ENCODE measurements at regions not wholly inside any gene's neighbourhood (a gene's known extent, or its start where the extent isn't known, plus 50 kb on each side); places are given as distances from the start of the nearest gene placed in this dataset.

- Histone ChIP-seq H3K27ac (ENCODE audit: low read length) (no peak overlapping the region), H3K9me2 (replicated peaks; ENCODE audit: insufficient read depth, low read length) (no peaks in the 10 kb centered on the region), H3K27me3 (replicated peaks; ENCODE audit: insufficient read depth, low read length) (peaks cover 53% of the 10 kb centered on the region), H3K36me3 (replicated peaks; ENCODE audit: insufficient read depth, low read length) (no peaks in the 10 kb centered on the region), H3K4me3 (ENCODE audit: low read length) (no peak overlapping the region), H3K79me2 (ENCODE audit: low read length) (no peaks in the 10 kb centered on the region), H3K4me1 (ENCODE audit: low read length) (no peaks in the 10 kb centered on the region), H3F3A (ENCODE audit: insufficient read depth, low read length) (no peaks in the 10 kb centered on the region), H3K9me3 (replicated peaks; ENCODE audit: insufficient read depth, low read length) (no peaks in the 10 kb centered on the region), H4K20me1 (ENCODE audit: insufficient read depth, low read length) (no peaks in the 10 kb centered on the region), H3K4me2 (ENCODE audit: low read depth, low read length) (no peak overlapping the region), H2AFZ (ENCODE audit: low read length) (no peak overlapping the region), H3K9ac (ENCODE audit: low read length) (no peak overlapping the region)
- DNase-seq = no peak
- TF ChIP-seq, protein P1, sequence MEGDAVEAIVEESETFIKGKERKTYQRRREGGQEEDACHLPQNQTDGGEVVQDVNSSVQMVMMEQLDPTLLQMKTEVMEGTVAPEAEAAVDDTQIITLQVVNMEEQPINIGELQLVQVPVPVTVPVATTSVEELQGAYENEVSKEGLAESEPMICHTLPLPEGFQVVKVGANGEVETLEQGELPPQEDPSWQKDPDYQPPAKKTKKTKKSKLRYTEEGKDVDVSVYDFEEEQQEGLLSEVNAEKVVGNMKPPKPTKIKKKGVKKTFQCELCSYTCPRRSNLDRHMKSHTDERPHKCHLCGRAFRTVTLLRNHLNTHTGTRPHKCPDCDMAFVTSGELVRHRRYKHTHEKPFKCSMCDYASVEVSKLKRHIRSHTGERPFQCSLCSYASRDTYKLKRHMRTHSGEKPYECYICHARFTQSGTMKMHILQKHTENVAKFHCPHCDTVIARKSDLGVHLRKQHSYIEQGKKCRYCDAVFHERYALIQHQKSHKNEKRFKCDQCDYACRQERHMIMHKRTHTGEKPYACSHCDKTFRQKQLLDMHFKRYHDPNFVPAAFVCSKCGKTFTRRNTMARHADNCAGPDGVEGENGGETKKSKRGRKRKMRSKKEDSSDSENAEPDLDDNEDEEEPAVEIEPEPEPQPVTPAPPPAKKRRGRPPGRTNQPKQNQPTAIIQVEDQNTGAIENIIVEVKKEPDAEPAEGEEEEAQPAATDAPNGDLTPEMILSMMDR (IDR thresholded peaks at IDR 0.05; ENCODE audit: low read length) = no peak
- no peak for TF ChIP-seq EZH2phosphoT487 (IDR thresholded peaks at IDR 0.05; ENCODE audit: low read length)
- TF ChIP-seq EZH2 (optimal IDR thresholded peaks at IDR 0.05; ENCODE audit: low read depth, low read length) = no peak
These were observed 79.5 kb upstream of the RPL38 start for GRCh38 chr17:74123866-74124444.

DNA sequence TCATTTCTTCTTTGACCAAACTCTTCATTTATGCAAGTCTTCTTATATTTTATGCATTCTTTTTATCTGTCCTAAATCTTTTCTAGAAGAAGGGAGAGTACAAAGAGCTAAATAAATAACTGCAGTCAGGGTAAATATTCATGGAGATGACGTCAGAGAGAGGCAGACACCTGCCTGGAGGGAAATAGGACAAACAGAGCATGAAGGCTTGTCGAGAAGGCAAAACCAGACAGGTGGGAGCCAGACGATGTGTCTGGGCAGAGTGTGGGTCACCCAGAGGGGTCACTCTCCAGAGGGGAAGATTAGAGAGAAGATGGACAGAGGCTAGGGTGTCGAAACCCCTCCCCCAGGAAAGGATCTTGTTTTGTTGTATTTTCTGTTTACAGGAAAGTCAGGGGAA, 78.3 kb upstream of the RPL38 start:
- Histone ChIP-seq H3K79me2 (ENCODE audit: low read length) (no peaks in the 10 kb centered on the region), H2AFZ (ENCODE audit: low read length) (no peak overlapping the region), H3K9me2 (replicated peaks; ENCODE audit: insufficient read depth, low read length) (no peaks in the 10 kb centered on the region), H3K36me3 (replicated peaks; ENCODE audit: insufficient read depth, low read length) (no peaks in the 10 kb centered on the region), H3K4me1 (ENCODE audit: low read length) (no peaks in the 10 kb centered on the region), H3F3A (ENCODE audit: insufficient read depth, low read length) (no peaks in the 10 kb centered on the region), H3K27me3 (replicated peaks; ENCODE audit: insufficient read depth, low read length) (peaks cover 52% of the 10 kb centered on the region), H3K9me3 (replicated peaks; ENCODE audit: insufficient read depth, low read length) (no peaks in the 10 kb centered on the region), H4K20me1 (ENCODE audit: insufficient read depth, low read length) (no peaks in the 10 kb centered on the region), H3K9ac (ENCODE audit: low read length) (no peak overlapping the region), H3K4me3 (ENCODE audit: low read length) (no peak overlapping the region), H3K4me2 (ENCODE audit: low read depth, low read length) (no peak overlapping the region), H3K27ac (ENCODE audit: low read length) (no peak overlapping the region)
- no peak for TF ChIP-seq EZH2 (optimal IDR thresholded peaks at IDR 0.05; ENCODE audit: low read depth, low read length)
- no peak for TF ChIP-seq EZH2phosphoT487 (IDR thresholded peaks at IDR 0.05; ENCODE audit: low read length)
- TF ChIP-seq, protein P1 (IDR thresholded peaks at IDR 0.05; ENCODE audit: low read length) = no peak
- no peak for DNase-seq

DNA sequence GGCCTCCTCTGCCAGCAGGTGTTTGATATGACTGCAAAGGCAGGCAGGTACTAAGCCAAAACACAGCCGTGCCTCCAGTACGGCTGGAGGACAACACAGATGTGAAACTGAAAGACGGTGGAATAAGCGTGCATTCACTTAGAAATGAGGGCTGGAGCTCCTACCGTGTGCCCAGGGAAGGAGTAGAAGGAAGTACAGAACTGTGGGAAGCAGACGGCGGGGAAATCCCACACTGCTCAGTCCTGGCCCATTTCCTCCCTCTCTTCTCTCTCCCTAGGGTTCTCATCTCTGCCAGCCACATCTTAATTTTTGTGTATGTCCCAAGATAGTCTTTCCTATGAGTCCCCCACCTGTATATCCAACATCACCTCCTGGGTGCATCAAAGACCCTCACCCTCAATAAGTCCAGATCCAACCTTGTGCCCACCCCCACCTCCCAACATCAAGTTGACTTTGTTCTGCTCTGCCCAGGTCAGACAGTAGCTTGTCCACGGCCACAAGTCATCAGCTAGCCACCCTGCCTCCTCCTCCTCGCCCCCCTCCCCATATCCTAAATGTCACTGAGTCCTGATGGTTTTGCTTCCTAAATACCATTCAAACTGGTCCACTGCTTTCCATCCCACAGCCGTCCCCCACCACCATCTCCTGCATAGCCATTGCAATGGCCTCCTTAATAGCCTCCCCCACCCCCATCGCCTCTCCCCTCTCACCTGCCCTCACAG, 77.1 kb upstream of the RPL38 start:
- Histone ChIP-seq H3K36me3 (replicated peaks; ENCODE audit: insufficient read depth, low read length) (no peaks in the 10 kb centered on the region), H3K27me3 (replicated peaks; ENCODE audit: insufficient read depth, low read length) (peaks cover 56% of the 10 kb centered on the region), H3K27ac (ENCODE audit: low read length) (no peak overlapping the region), H3K4me3 (ENCODE audit: low read length) (no peak overlapping the region), H3K4me1 (ENCODE audit: low read length) (no peaks in the 10 kb centered on the region), H2AFZ (ENCODE audit: low read length) (no peak overlapping the region), H3K79me2 (ENCODE audit: low read length) (no peaks in the 10 kb centered on the region), H3K9me3 (replicated peaks; ENCODE audit: insufficient read depth, low read length) (no peaks in the 10 kb centered on the region), H3K9ac (ENCODE audit: low read length) (no peak overlapping the region), H3K4me2 (ENCODE audit: low read depth, low read length) (peak overlapping the region; percentile 21; the same call in 1 of the 2 replicates), H3F3A (ENCODE audit: insufficient read depth, low read length) (no peaks in the 10 kb centered on the region), H4K20me1 (ENCODE audit: insufficient read depth, low read length) (no peaks in the 10 kb centered on the region), H3K9me2 (replicated peaks; ENCODE audit: insufficient read depth, low read length) (no peaks in the 10 kb centered on the region)
- no peak for DNase-seq
- TF ChIP-seq, protein P1 (IDR thresholded peaks at IDR 0.05; ENCODE audit: low read length) = no peak
- TF ChIP-seq EZH2 (optimal IDR thresholded peaks at IDR 0.05; ENCODE audit: low read depth, low read length) (no peak), EZH2phosphoT487 (IDR thresholded peaks at IDR 0.05; ENCODE audit: low read length) (no peak)

Measured in MM.1S (cell line).